Sigmoid colon (tissue), 6 donors: ENCODE measurements at regions not wholly inside any gene's neighbourhood (a gene's known extent, or its start where the extent isn't known, plus 50 kb on each side); places are given as distances from the start of the nearest gene placed in this dataset.
"Not testable (repeated sequence)": the region's sequence is repeated elsewhere in the genome, so short reads cannot be mapped to it uniquely, and the experiment has no call there.

Experiments
- DNase-seq: peaks from one replicate; pipeline ENCODE4 v3.0.0-alpha.2; 2019
- H3K27ac ChIP-seq, 4 donors: fragments of 200-600 bp; sonication (generic); one replicate each; pipeline ENCODE4 v1.5.1; 2016 to 2019; ENCODE audit warnings: mild to moderate bottlenecking in 1 of 4
- H3K27me3 ChIP-seq, 3 donors: fragments of 200-600 bp; sonication (generic); one replicate each; pipeline ENCODE4 v1.5.1; 2019; ENCODE audit warnings: mild to moderate bottlenecking in 1 of 3
- H3K36me3 ChIP-seq, 4 donors: fragments of 200-600 bp; sonication (generic); one replicate each; pipeline ENCODE4 v1.5.1; 2016 to 2019
- H3K4me1 ChIP-seq, 4 donors: fragments of 200-600 bp; sonication (generic); one replicate each; pipeline ENCODE4 v1.5.1; 2017 to 2019
- H3K4me3 ChIP-seq, 4 donors: fragments of 200-600 bp; sonication (generic); one replicate each; pipeline ENCODE4 v1.5.1; 2017 to 2019; ENCODE audit warnings: mild to moderate bottlenecking in 2 of 4, moderate library complexity in 1 of 4
- H3K9me3 ChIP-seq, 4 donors: fragments of 200-600 bp in 3 of 4; sonication (generic) in 3 of 4; one replicate each; pipeline versions ENCODE4 v1.5.1 to v1.6.1; 2013 to 2019
- EP300 ChIP-seq, 4 donors: sonication (generic); formaldehyde crosslinking; IDR thresholded peaks; one replicate each; pipeline ENCODE4 v1.6.1; 2017; ENCODE audit warnings: antibody characterized with exemption in 4 of 4
- POLR2A ChIP-seq, 2 donors: fragments of 450-650 bp; IDR thresholded peaks; one replicate each; pipeline ENCODE4 v1.6.1; 2016; ENCODE audit warnings: antibody characterized with exemption in 2 of 2, mild to moderate bottlenecking in 2 of 2, moderate library complexity in 2 of 2
- POLR2AphosphoS5 ChIP-seq, 4 donors: sonication (generic); formaldehyde crosslinking; IDR thresholded peaks; one replicate each; pipeline ENCODE4 v1.6.1; 2017; ENCODE audit warnings: antibody characterized with exemption in 4 of 4
- WGBS, 2 donors: extraction: QIAGEN DNeasy Blood & Tissue Kit; methylation state at CpG; one replicate each; pipeline ENCODE4 v1.1.7; 2013; 5-methylcytosine and 5-hydroxymethylcytosine counted together
- intact Hi-C: fragments of 100-400 bp; cut with DNase I; formaldehyde crosslinking; loops from one replicate; pipeline ENCODE4 v1.15.1; 2023
- TF ChIP-seq, protein P1 (sequence below), 4 experiments: fragments of 450-650 bp in 3 of 4; fragments of 200-600 bp in 1 of 4; IDR thresholded peaks; one replicate each; pipeline ENCODE4 v1.5.1; 2016 to 2019; ENCODE audit warnings: antibody characterized with exemption in 4 of 4, mild to moderate bottlenecking in 3 of 4, moderate library complexity in 2 of 4
- donor health status: healthy with polysubstance abuse.
- donor health status: healthy.

- H3K4me3 ChIP-seq: no peak overlapping the region
- H3K27me3 ChIP-seq: no peaks in the 10 kb centered on the region
- no peak for TF ChIP-seq EP300 (IDR thresholded peaks at IDR 0.05)
- no peak for TF ChIP-seq POLR2AphosphoS5 (IDR thresholded peaks at IDR 0.05)
- TF ChIP-seq, protein P1, sequence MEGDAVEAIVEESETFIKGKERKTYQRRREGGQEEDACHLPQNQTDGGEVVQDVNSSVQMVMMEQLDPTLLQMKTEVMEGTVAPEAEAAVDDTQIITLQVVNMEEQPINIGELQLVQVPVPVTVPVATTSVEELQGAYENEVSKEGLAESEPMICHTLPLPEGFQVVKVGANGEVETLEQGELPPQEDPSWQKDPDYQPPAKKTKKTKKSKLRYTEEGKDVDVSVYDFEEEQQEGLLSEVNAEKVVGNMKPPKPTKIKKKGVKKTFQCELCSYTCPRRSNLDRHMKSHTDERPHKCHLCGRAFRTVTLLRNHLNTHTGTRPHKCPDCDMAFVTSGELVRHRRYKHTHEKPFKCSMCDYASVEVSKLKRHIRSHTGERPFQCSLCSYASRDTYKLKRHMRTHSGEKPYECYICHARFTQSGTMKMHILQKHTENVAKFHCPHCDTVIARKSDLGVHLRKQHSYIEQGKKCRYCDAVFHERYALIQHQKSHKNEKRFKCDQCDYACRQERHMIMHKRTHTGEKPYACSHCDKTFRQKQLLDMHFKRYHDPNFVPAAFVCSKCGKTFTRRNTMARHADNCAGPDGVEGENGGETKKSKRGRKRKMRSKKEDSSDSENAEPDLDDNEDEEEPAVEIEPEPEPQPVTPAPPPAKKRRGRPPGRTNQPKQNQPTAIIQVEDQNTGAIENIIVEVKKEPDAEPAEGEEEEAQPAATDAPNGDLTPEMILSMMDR (IDR thresholded peaks at IDR 0.05): no peak
- no peak for TF ChIP-seq POLR2A (IDR thresholded peaks at IDR 0.05)
- intact Hi-C loops: no loop called here
- no peaks in the 10 kb centered on the region for H3K9me3 ChIP-seq
- no peak overlapping the region for H3K27ac ChIP-seq
- H3K36me3 ChIP-seq: no peaks in the 10 kb centered on the region
- no peak for DNase-seq
- WGBS, 2 donors: 59 to 84% methylated on average over 2 of the region's 2 CpGs
- no peaks in the 10 kb centered on the region for H3K4me1 ChIP-seq
These were observed 196.5 kb upstream of the IRAK1BP1 start for GRCh38 chr6:78670802-78671201.

DNA sequence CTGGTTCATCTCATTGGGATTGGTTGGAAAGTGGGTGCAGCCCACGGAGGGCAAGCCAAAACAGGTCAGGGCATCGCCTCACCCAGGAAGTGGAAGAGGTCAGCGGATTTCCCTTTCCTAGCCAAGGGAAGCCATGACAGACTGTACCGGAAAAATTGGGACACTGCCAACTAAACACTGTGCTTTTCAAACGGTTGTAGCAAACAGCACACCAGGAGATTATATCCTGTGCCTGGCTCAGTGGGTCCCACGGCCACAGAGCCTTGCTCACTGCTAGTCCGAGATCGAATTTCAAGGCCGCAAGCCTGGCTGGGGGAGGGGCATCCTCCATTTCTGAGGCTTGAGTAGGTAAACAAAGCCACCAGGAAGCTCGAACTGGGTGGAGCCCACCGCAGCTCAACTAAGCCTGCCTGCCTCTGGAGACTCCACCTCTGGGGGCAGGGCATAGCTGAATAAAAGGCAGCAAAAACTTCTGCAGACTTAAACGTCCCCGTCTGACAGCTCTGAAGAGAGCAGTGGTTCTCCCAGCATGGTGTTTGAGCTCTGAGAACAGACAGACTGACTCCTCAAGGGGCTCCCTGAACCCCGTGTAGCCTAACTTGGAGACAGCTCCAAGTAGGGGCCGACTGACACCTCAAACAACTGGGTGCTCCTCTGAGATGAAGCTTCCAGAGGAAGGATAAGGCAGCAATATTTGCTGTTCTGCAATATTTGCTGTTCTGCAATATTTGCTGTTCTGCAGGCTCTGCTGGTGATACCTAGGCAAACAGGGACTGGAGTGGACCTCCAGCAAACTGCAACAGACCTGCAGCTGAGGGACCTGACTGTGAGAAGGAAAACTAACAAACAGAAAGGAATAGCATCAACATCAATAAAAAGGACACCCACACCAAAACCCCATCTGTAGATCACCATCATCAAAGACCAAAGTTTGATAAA lies 191.0 kb upstream of the IRAK1BP1 start:
- WGBS, 2 donors: 89 to 91% methylated on average over 15 of the region's 15 CpGs
- H3K4me3 ChIP-seq, H3K36me3 ChIP-seq, intact Hi-C loops, H3K4me1 ChIP-seq, H3K27me3 ChIP-seq, H3K27ac ChIP-seq, H3K9me3 ChIP-seq, DNase-seq: not testable (repeated sequence)

GRCh38 chr6:78688668-78689067 lies 178.7 kb upstream of the IRAK1BP1 start:
- Histone ChIP-seq H3K4me3 (no peak overlapping the region), H3K27me3 (no peaks in the 10 kb centered on the region)
- TF ChIP-seq POLR2A (IDR thresholded peaks at IDR 0.05): no peak
- TF ChIP-seq, protein P1 (IDR thresholded peaks at IDR 0.05): no peak
- no peak for TF ChIP-seq EP300 (IDR thresholded peaks at IDR 0.05)
- no peak for TF ChIP-seq POLR2AphosphoS5 (IDR thresholded peaks at IDR 0.05)

DNA sequence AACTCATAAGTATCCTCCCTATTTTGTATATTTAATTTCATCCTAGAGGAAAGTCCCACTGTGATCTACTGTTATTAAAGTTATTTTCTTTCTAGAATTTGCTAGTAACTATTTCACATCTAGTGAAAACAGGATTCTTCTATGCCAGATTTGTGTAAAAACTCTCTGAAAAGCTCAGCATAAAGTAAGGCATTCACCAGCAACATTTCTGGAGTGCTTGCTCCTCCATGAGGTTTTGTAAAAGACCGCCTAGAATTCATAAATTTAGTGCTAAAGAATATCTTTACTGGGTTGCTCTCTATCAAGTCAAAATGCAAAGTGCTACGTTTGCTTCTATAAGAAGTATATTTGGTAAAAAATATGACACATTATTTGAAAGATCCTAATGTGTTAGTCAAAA lies 173.5 kb upstream of the IRAK1BP1 start:
- WGBS, 2 donors: 85 to 87% methylated on average over 2 of the region's 2 CpGs
- Histone ChIP-seq H3K4me1 (no peaks in the 10 kb centered on the region), H3K27ac (no peak overlapping the region), H3K9me3 (no peaks in the 10 kb centered on the region), H3K4me3 (no peak overlapping the region), H3K27me3 (no peaks in the 10 kb centered on the region), H3K36me3 (no peaks in the 10 kb centered on the region)
- DNase-seq: no peak
- no peak for TF ChIP-seq POLR2A (IDR thresholded peaks at IDR 0.05)
- no peak for TF ChIP-seq EP300 (IDR thresholded peaks at IDR 0.05)
- intact Hi-C loops: no loop called here

More at GRCh38 chr6:78688668-78689067, 178.7 kb upstream of the IRAK1BP1 start:
- H3K9me3 ChIP-seq: no peaks in the 10 kb centered on the region
- H3K36me3 ChIP-seq: no peaks in the 10 kb centered on the region
- H3K27ac ChIP-seq: no peak overlapping the region
- intact Hi-C loops: no loop called here
- no peak for DNase-seq
- H3K4me1 ChIP-seq: no peaks in the 10 kb centered on the region

DNA sequence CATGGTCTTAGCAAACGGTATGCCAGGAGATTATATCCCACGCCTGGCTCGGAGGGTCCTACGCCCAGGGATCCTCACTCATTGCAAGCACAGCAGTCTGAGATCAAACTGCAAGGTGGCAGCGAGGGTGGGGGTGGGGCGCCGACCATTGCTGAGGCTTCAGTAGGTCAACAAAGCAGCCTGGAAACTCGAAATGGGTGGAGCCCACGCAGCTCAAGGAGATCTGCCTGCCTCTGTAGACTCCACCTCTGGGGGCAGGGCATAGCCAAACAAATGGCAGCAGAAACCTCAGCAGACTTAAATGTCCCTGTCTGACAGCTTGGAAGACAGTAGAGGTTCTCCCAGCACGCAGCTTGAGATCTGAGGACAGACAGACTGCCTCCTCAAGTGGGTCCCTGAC lies 172.7 kb upstream of the IRAK1BP1 start:
- DNase-seq, H3K4me1 ChIP-seq, H3K27ac ChIP-seq, H3K27me3 ChIP-seq, H3K36me3 ChIP-seq, H3K9me3 ChIP-seq, H3K4me3 ChIP-seq, intact Hi-C loops: not testable (repeated sequence)
- 86 to 87% methylated on average over 10 of the region's 10 CpGs for WGBS, 2 donors

GRCh38 chr6:78700991-78701390 lies 166.4 kb upstream of the IRAK1BP1 start:
- Histone ChIP-seq H3K27ac (no peak overlapping the region), H3K36me3 (no peaks in the 10 kb centered on the region), H3K27me3 (no peaks in the 10 kb centered on the region), H3K4me1 (no peaks in the 10 kb centered on the region), H3K9me3 (no peaks in the 10 kb centered on the region), H3K4me3 (no peak overlapping the region)
- TF ChIP-seq EP300 (IDR thresholded peaks at IDR 0.05) (no peak), POLR2A (IDR thresholded peaks at IDR 0.05) (no peak), POLR2AphosphoS5 (IDR thresholded peaks at IDR 0.05) (no peak)
- TF ChIP-seq, protein P1 (IDR thresholded peaks at IDR 0.05): no peak
- no peak for DNase-seq
- 75 to 85% methylated on average over 1 of the region's 1 CpG for WGBS, 2 donors
- intact Hi-C loops: no loop called here
